GM21528 (cell line): ENCODE measurements at regions not wholly inside any gene's neighbourhood (a gene's known extent, or its start where the extent isn't known, plus 50 kb on each side); places are given as distances from the start of the nearest gene placed in this dataset.

Source experiments
- ATAC-seq: cut with Tn5 transposase; IDR thresholded peaks from one replicate; pipeline ENCODE4 v1.9.1; 2021; ENCODE audit warnings: mild to moderate bottlenecking, moderate library complexity; ENCODE audit not compliant: unreplicated experiment, low FRiP score

DNA sequence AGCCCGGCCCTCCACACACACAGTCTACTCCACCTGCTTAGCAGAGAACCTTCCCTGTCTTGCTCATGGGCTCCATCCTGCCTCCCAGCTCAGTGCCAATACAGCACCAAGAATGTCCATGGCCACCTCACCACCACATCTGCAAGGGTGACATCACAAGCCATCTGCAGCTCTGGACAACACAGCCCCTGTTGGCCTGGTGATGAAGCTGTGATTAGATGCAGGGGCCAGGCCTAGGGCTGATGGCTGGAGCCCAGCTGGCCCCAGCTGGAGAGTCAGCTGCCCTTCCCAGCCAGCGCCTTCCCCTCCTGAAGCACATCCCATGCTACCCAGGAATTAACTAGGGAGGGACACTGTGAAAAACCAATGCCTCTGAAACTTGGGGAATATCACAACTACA, 91.1 kb downstream of the TTC32 start:
- ATAC-seq: no peak

DNA sequence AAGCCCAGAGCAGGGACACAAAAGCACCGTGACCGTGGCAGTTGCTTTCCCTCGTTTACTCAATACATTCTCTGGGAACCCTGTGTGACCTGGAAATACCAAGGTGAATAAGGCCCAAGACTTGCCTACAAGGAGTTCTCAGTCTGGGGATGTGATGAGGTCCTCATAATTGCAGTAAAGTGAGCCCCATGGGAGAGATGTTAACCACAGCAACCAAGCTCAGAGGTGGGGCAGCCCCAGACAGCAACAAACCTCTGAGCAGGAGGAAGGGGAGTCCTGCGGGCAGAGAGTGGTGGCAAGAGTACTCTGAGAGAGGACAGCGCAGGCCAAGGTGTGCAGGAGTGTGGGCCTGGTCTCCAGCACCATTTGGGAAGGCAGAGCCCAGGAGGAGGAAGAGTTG, 91.6 kb downstream of the TTC32 start:
- ATAC-seq: no peak

DNA sequence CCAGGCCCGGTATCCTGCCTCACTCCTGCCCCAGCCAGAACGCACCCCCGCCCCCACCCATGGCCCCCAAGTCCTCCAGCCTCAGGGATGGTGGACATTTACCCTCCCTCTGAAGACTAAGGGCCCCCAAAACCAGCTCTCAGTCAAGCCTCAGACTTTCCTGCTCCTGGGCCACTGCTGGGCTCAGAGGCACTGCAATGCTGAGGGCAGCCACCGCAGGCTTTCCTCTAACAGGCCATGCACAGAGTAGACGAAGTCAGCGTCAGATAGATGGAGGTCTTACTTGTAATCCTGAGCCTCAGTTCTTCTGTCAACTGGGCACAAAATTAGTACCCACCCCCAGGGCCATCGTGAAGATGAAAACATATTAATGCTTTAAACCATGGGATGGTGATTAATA, 92.6 kb downstream of the TTC32 start:
- no peak for ATAC-seq

DNA sequence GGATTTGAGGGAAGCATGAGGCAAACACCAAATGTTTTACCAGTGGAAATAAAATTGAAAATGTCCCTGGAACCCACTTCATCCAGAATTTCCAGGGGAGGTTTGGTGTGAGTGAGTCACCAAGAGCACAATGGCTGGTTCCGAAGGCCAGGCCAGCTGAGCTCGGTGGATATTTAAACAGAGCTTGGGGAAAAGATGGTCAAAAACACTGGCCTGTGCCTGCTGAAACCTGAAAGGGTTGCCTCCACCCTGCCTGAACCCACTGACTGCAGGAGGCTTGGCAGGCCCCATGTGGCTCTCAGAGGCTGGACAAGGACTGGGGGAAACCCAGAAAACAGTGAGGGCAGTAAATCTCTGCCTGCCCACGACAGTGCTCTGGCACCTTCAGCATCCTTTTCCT, 93.9 kb downstream of the TTC32 start:
- no peak for ATAC-seq

DNA sequence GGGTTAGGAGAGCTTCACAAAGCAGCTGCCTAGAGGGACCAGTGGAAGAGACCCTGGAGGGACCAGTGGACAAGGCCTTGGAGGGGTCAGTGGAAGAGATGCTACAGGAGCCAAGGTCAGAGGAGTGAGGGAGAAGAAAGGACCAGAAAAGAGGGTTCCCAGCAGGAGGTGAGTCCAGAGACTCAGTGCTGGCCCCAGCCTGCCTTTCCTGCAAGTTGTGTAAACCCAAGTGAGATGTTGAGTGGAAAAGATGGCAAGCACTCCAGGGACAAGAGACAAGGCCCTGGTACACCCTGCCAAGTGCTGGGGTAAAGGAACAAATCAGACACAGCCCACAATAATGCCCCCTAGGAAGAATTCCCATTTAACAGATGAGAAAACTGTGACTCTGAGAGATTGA, 94.4 kb downstream of the TTC32 start:
- no peak for ATAC-seq

DNA sequence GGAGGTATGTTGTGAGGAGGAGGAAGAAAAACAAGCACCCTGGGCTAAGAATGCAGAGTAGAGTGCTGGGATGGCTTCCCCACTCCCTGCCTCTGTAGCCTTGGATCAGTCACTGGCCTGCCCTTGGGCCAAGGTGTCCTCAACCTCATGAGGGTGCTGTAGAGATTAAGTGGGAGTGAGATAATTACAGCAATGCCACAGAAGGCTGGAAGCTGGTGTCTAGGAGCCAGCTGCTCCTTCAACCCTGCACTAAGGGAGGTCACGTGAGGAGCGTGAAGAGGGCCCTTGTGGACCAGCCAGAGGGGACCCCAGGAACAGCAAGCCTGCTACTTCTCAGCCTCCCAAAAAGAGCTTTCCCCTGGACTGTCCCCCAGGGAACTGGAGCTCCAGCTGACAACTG, 95.2 kb downstream of the TTC32 start:
- ATAC-seq: no peak

DNA sequence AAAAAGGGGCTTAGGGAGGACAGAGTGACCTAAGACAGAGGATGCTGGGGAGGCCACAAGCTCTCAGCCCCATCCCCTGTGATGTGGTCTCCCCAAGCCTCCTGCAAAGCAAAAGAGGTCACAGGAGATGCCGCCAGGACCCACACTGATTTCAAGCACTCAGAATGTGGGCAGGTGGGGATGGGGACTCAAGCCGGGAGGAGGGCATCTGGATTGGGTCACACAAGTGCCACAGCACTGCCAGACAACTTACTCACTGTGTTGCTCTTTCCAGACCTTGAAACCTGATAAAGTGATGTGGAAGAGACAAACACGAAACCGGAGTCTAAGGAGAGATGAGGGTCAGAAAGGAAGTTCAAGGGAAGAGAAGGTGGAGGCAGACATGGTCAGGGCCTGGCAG, 95.7 kb downstream of the TTC32 start:
- ATAC-seq: no peak

DNA sequence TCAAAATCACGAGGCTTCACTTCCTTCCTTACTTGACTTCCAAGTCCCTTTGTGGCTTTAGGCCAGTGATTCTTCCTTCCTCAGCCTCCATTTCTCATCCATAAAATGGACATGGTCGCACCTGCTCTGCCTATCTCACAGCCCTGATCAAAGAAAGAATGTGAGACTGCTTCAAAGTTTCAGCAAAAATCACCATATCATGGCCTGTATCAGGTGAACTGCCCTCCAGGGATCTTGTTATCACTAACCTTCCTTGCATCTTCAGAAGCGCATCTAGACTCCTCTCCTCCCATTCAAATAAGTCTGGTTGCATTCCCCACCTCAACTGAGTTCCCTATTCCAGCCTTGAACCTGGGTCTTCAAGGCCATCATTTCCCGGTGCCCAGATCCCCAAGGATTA, 96.5 kb downstream of the TTC32 start:
- no peak for ATAC-seq

DNA sequence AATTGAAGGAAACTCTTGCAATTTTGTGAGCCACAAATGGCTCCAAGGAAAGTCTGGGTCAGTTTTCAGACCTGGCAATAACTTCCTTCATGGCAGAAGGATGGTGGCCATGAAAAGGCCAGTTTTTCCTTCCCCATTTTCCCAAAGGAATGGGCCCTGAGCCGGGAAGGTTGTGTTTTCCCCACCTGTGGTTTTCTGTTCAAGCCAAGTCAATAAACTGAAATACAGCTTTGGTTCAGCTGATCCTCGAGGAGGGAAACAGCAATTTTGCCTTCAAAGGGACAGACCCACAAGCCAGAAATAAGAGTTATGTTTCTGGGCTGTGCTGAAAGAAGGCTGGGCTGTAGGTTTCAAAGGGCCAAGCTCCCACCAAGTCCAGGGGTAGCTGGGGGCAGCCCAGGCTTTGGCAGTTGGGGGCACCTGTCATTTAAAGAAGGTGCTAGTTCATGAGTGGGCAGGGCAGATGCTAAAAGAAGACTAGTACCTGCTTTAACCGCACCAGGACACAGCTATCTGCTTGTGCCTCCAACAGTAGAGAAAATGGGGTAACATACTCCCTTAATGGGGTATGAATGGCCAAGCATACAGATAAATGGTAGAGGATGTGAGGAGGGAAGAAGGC, 97.0 kb downstream of the TTC32 start:
- no peak for ATAC-seq

DNA sequence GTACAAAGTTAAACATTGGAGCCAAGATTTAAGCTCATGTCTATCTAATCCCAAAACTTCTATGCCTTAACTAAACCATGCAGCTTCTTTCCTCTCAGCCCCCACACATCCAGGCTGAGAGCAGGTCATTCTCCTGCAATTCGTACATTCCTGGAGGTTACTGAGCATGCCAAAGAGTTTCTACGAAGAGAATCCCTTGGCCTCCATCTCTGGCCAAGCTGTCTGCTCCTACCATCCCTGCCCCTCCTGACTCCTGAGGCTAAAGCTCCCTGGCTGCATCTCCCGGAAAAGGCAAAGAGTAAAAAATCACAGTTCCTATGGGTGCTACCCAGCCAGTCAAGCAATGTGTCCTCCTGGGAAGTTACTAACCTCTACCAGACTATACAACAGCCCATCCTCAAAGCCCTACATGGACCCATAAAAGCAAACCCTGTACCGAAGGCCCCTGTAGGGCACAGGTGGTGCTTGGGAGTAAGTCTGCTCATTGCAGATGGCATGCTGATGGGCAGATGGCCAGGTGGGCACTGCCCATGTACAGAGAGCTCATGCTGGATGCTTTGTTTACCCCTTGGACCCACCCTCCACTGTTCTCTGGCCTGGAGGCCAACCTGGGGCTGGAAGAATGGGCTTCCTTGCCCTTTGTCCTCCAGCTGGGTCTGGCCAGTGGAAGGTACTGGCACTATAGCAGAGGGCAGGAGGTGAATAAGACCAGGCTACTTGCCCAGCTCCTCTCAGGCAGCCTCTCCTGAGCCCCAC, 99.5 kb downstream of the TTC32 start:
- ATAC-seq: no peak

DNA sequence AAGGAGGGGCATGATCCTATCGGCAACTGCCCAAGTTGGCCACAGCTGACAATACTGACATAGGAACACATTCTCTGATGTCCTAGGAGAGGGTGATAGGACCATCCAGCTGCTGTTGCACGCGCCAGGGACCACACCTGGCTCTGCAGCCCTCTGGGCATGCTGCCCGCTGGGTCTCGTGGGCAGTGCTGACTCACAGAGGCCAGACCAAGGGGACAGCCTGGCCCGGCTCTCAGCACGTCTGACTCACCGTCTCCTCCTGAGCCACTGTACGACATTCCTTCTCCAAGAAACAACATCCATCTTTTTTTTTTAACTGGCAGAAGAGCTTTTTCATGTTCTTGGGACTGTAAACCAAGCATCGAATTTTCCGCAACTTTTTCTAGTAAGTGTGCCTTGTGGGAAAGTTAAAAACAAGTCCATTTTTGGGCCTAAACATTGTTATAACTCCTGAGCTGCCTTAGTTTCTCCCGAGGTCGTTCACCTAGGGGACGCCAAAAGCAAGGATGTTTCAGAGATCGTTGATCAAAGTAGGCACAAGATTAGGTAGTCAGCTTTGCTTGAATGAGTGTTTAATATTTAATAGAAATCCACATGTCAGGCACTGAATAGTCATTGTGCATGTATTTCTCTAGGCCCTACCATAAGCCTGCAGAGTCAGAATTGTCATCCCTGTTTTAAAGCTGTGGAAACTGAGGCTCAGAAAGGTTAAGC, 100.3 kb downstream of the TTC32 start:
- ATAC-seq: no peak

DNA sequence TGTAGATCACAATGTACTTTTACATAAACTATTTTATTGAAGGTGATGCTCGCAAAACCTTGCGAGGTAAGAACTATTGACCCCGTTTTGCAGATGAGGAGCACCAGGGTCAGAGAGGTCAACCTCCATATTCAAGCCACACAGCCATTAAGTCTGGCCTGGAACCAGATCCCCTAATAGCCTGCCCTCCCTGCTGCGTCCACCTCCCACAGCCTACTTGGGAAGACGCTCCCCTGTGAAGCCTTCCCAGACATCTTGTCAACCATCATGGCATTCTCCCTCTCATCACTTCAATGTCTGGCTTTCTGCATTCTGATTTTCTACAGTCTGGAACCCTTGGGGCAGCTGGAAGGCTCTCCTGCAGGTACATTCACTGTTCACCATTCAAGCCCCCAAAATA, 101.0 kb downstream of the TTC32 start:
- ATAC-seq: no peak

DNA sequence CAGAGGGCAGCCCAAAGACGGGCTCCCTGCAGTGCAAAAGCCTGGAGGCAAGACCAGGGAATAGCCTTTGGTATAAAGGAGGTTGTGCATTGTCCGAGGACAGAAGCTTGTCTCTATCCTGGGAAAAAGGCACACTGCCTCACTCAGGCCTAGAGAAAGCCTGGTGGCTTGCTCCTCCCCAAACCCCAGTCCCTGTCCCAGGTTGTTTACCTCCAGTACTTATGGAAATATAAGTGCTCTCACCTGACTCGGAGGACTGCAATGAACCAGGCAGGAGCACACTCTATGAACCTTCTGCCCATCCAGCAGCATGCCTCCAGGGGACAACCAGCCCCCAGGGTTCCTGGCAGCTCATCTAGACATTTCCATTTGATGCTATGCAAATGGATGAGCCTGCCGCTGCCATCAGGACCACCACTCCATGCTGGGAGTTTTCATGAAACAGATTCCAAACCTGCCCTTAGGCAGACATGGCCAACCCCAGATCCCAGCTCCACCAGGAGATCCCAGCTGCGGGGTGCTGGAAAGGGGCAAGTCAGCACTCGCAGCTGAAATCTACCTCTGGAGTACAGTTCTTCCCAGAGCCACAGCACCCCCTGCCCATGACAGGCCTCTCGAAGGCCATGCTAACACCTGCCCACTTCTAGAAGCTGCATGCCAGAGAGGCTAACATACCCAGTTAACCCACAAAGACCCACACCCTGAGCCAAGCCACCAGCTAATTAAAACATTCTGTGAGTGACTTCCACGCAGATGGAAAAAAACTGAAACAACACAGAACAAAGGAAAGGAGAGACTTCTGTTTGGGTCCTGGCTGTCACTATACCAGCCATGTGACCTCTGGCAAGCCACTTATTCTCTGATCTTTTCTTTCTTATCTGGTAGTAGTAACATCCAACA, 101.7 kb downstream of the TTC32 start:
- no peak for ATAC-seq

DNA sequence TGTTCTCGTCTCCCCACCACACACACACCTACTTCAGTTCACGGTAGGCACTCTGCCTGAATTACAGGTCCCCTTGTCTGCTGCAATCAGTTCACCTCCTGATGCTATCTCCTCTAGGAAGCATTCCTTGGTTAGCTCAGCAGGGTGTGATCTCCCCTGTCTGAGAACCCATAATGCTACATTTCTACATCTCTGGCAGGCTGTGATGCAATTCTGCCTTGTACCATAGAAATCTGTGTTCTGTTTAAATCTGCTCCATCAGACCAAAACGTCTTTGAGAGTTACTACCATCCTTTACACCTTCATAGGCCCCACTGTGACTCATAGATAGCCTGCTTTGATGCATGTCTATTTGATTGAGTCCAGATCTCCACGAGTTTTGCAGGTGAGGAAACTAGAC, 103.9 kb downstream of the TTC32 start:
- ATAC-seq: no peak

DNA sequence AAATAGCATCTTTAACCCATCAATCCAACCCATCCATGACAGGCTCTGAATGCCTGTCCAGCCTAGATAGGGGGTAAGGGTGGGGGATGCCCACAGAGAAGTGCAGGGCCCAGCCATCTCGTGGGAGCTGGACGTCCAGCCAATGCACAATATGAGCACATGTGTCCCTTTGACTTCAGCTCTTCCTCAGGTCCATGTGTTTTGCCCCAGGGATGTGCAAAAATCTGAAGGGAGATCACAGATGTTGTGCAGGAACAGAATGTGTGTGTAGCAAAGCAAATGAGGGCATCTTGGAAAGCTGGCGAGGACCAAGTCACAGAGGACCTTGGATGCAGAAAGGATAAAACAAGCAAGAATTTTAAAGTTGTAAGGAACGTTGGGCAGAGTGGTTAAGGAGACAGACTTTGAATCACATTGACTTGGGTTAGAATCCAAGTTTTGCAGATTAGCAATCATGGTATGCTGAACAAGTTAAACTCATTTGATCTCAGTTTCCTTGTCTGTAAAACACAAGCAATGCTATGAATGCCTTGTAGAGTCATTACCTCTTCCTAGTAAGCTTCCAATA, 104.5 kb downstream of the TTC32 start:
- ATAC-seq: no peak

DNA sequence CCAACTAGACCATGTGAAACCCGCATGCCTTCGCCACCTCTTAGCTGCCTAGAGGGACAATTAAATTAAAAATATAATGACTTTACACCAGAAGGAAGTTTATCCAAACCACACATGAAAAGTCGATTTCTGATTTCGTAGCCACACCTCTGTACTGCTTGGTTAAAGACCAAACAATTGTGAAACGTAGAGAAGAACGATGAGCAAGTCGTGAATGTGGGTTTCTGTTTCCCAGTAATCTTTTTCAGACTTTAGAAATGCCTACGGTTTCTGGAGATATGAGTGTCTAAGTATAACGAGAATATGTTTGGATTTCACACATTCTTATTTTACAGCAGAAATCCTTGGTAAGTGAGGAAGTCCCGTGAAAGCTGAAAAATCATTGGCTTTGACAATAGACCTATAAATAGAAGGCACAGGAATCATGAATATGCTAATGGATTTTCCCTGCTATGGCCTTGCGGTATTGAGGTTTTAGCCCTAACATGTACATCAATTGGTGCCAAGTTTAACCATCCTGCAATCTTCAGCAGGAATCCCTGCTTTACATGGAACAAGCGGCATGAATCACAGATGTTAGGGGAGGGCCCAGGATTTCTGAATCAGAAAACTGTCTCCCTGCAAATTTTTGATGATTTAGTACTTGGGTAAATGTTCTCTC, 105.6 kb downstream of the TTC32 start:
- no peak for ATAC-seq

DNA sequence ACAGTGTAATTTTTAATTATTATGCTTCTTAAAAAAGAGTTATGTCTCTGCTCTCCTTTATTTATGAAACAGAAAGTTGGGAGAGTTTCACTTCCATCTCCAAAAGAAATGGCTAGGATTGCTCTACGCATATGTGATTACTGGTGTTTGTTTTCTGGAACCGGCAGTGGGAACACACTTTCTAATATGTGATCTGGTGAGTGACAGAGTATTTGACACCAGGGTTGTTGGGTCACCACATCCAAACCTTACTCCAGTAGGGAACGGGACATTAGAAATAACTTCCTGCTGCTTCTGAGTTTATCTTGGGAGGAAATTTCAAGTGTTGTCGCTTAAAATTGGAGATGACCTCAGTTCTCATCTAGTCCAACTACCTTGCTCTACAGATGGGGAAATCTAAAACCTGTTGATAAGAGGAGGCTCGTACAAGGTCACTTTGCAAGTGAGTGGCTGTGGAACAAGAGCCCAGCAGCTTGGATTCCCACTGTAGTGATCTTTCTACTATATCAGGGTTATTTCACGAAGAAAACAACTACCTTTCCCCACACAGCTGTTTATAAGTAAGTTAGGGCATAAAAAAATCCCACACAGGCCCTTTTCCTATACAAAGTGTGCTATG, 108.5 kb downstream of the TTC32 start:
- no peak for ATAC-seq

DNA sequence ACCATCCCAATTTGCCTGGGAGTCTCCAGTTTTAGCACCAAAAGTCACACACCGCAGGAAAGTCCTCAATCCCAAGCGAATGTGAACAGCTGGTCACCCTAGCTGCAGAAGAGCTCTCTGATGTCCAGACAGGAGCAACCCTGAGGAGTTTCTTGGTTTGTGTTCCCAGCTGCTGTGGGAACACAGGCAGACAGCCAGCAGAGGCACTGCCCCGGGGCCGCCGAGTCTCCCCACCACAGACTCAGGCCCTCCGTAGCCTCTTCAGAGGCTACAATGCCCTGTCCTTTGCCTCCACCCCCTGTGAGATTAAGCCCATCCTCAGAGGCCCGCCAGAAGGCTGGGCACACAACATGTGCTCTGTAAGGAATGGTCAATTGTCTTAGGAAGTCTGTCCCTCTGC, 111.5 kb downstream of the TTC32 start:
- ATAC-seq: no peak

DNA sequence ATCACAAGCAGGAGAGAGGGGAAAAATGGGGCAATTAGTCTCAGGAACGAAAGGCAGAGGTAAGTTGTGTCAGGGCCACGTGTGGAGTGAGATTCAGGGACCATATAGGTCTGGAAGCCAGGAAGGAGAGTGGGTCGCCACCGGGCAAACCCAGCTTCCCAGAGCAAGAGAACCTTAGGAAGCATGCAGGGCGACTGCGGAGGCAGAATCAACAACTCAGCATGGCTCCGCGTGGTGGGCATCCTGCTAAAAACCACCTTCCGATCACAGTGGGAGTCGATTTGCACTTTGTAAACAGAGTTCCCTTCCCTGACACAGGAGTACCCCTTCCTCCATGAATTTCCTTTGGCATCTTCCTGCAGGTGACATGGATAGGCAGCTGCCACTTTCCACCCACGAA, 114.6 kb downstream of the TTC32 start:
- ATAC-seq: no peak
